ENCODE measurements at regions not wholly inside any gene's neighbourhood (a gene's known extent, or its start where the extent isn't known, plus 50 kb on each side); places are given as distances from the start of the nearest gene placed in this dataset.

DNA sequence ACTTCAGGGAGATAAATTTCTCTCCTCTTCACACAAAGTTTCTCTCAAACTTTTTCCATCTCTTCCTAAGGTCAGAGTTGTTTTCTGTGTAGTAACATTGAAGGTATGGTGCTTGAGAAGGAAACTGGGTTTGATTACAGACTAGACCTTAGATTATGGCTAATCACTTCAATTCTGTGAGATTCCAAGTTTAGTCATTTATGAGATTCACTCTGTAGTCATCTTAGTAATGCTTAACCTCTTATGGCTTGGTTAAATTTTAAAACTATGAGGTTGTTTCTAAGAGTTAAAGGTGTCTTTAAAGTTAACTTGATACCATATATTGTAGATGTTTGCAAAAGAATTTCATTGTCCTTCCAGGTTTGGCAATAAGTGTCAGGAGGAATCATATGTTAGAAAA, 1092.2 kb downstream of the KCNT2 start:
- H3K9me3 ChIP-seq, result no peaks in the 10 kb centered on the region
- no peak for TF ChIP-seq RAD21 (conservative IDR thresholded peaks at IDR 0.05 in 1 of 2, IDR thresholded peaks at IDR 0.05 in 1 of 2)
- no peak for TF ChIP-seq KDM1A (IDR thresholded peaks at IDR 0.05; ENCODE audit: low read depth)
- TF ChIP-seq FOXS1 (CRISPR knock-in tag; IDR thresholded peaks at IDR 0.05), result no peak
- TF ChIP-seq, protein P1, sequence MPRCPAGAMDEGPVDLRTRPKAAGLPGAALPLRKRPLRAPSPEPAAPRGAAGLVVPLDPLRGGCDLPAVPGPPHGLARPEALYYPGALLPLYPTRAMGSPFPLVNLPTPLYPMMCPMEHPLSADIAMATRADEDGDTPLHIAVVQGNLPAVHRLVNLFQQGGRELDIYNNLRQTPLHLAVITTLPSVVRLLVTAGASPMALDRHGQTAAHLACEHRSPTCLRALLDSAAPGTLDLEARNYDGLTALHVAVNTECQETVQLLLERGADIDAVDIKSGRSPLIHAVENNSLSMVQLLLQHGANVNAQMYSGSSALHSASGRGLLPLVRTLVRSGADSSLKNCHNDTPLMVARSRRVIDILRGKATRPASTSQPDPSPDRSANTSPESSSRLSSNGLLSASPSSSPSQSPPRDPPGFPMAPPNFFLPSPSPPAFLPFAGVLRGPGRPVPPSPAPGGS (IDR thresholded peaks at IDR 0.05), result no peak
- no peak for TF ChIP-seq RCOR1 (IDR thresholded peaks at IDR 0.05; ENCODE audit: low read depth, low read length)
- no peak for TF ChIP-seq CHD4 (IDR thresholded peaks at IDR 0.05; ENCODE audit: borderline replicate concordance)
- TF ChIP-seq FOSB (CRISPR knock-in tag; IDR thresholded peaks at IDR 0.05), result no peak
- TF ChIP-seq MAFK (IDR thresholded peaks at IDR 0.05; ENCODE audit: partially characterized antibody), result no peak
- TF ChIP-seq, protein P2, sequence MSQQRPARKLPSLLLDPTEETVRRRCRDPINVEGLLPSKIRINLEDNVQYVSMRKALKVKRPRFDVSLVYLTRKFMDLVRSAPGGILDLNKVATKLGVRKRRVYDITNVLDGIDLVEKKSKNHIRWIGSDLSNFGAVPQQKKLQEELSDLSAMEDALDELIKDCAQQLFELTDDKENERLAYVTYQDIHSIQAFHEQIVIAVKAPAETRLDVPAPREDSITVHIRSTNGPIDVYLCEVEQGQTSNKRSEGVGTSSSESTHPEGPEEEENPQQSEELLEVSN (IDR thresholded peaks at IDR 0.05; ENCODE audit: borderline replicate concordance, low read depth), result no peak
- TF ChIP-seq ZC3H11A (IDR thresholded peaks at IDR 0.05), result no peak
- TF ChIP-seq, protein P3, sequence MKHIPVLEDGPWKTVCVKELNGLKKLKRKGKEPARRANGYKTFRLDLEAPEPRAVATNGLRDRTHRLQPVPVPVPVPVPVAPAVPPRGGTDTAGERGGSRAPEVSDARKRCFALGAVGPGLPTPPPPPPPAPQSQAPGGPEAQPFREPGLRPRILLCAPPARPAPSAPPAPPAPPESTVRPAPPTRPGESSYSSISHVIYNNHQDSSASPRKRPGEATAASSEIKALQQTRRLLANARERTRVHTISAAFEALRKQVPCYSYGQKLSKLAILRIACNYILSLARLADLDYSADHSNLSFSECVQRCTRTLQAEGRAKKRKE (CRISPR knock-in tag; IDR thresholded peaks at IDR 0.05; ENCODE audit: low read depth), result no peak
- no peak for TF ChIP-seq SMC3 (IDR thresholded peaks at IDR 0.05)
- no peak for TF ChIP-seq MYC (IDR thresholded peaks at IDR 0.05; ENCODE audit: borderline replicate concordance, low read length)
- no peak for TF ChIP-seq MAZ (IDR thresholded peaks at IDR 0.05; ENCODE audit: borderline replicate concordance, low read depth, low read length)
- TF ChIP-seq CBX8 (IDR thresholded peaks at IDR 0.05), result no peak
- no peak for TF ChIP-seq CHD2 (IDR thresholded peaks at IDR 0.05; ENCODE audit: low read length, partially characterized antibody)
- TF ChIP-seq, protein P4, sequence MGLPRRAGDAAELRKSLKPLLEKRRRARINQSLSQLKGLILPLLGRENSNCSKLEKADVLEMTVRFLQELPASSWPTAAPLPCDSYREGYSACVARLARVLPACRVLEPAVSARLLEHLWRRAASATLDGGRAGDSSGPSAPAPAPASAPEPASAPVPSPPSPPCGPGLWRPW (IDR thresholded peaks at IDR 0.05), result no peak
- no peak for TF ChIP-seq SREBF2 (IDR thresholded peaks at IDR 0.05)
- no peak overlapping the region for H3K4me2 ChIP-seq
- CTCF ChIA-PET, result no interaction called here
- no peak overlapping the region for H3K27ac ChIP-seq
- no peak overlapping the region for H3K4me3 ChIP-seq
- POLR2A ChIA-PET, result no interaction called here
- H3K4me1 ChIP-seq, result no peaks in the 10 kb centered on the region
- DNase-seq (ENCODE audit: low read depth in 1 of 2, low spot score in 1 of 2) (no peak), FAIRE-seq (no peak), ATAC-seq (no peak)

DNA sequence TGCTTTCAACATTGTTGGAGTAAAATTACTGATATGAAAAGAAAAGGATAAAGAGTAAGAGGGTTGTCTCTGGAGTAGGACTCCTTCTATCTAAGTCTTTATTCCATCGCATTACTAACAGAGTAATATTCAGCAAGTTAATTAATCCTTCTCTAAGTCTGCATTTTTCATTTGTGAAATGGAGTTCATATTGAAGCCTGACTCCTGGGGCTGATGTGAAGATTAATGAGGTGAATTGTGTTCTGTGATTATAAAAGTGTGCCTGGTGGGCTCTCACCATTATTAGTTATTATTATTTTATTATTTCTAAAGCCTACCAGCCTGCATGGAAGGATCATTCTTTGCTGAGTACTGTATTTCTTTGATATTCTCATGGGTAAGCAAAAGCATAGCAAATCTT, 1096.7 kb downstream of the KCNT2 start:
- FAIRE-seq, result no peak
- TF ChIP-seq FOSB (CRISPR knock-in tag; IDR thresholded peaks at IDR 0.05), result no peak
- no peak for TF ChIP-seq CHD2 (IDR thresholded peaks at IDR 0.05; ENCODE audit: low read length, partially characterized antibody)
- no peak for TF ChIP-seq NPAS2 (CRISPR knock-in tag; IDR thresholded peaks at IDR 0.05; ENCODE audit: borderline replicate concordance)
- no peak for TF ChIP-seq ZNF302 (CRISPR knock-in tag; IDR thresholded peaks at IDR 0.05)
- no peak for TF ChIP-seq ZC3H11A (IDR thresholded peaks at IDR 0.05)
- TF ChIP-seq, protein P2 (IDR thresholded peaks at IDR 0.05; ENCODE audit: borderline replicate concordance, low read depth), result no peak
- TF ChIP-seq SMC3 (IDR thresholded peaks at IDR 0.05), result no peak
- TF ChIP-seq HOXB5 (CRISPR knock-in tag; IDR thresholded peaks at IDR 0.05), result no peak
- no peak for TF ChIP-seq CEBPB (IDR thresholded peaks at IDR 0.05)
- TF ChIP-seq JUNB (IDR thresholded peaks at IDR 0.05), result no peak
- H3K4me3 ChIP-seq, result no peak overlapping the region
- CTCF ChIA-PET, result no interaction called here
- POLR2A ChIA-PET, result no interaction called here
- no peak overlapping the region for H3K27ac ChIP-seq
- no peaks in the 10 kb centered on the region for H3K9me3 ChIP-seq
- H3K4me1 ChIP-seq, result no peaks in the 10 kb centered on the region
- WGBS (ENCODE audit: missing lambda C conversion rate), result 92% methylated on average over 1 of the region's 1 CpG
- DNase-seq (ENCODE audit: low read depth in 1 of 2, low spot score in 1 of 2), result no peak
- H3K4me2 ChIP-seq, result no peak overlapping the region
- no peak for ATAC-seq

Measured in A549 (cell line).